ENCODE measurements at regions not wholly inside any gene's neighbourhood (a gene's known extent, or its start where the extent isn't known, plus 50 kb on each side); places are given as distances from the start of the nearest gene placed in this dataset.

DNA sequence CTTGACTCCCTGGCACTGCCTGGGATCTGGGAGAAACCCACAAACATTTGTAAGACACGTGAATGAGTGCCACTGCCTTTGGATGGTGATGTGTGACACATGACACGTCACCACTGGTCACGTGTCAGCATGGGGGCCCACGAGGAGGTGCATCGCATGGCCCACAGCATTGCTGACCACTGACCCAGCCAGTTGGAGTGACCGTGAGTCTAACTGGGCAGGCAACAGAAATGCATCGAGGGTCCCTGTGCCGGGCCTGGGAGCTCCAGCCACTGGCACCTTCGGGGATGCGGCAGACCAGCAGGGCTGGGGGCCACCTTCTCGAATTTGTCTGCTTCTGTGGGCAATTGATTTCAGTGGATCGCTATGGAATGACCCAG, 121.9 kb upstream of the HDAC4 start:
- H3K4me1 Mint-ChIP-seq (ENCODE audit: unreplicated experiment) = no peaks in the 10 kb centered on the region
- H3K27ac Mint-ChIP-seq (ENCODE audit: unreplicated experiment) = no peak overlapping the region
- H3K36me3 Mint-ChIP-seq (ENCODE audit: low read depth, unreplicated experiment) = no peaks in the 10 kb centered on the region
- no peak overlapping the region for H3K4me3 Mint-ChIP-seq (ENCODE audit: unreplicated experiment)
- DNase-seq (ENCODE audit: low spot score) = no peak
- no peak for TF ChIP-seq CTCF (IDR thresholded peaks at IDR 0.05; ENCODE audit: unreplicated experiment)
- H3K9me3 Mint-ChIP-seq (ENCODE audit: unreplicated experiment) = peaks cover 4% of the 10 kb centered on the region
- H3K27me3 Mint-ChIP-seq (ENCODE audit: unreplicated experiment) = peaks cover 10% of the 10 kb centered on the region

DNA sequence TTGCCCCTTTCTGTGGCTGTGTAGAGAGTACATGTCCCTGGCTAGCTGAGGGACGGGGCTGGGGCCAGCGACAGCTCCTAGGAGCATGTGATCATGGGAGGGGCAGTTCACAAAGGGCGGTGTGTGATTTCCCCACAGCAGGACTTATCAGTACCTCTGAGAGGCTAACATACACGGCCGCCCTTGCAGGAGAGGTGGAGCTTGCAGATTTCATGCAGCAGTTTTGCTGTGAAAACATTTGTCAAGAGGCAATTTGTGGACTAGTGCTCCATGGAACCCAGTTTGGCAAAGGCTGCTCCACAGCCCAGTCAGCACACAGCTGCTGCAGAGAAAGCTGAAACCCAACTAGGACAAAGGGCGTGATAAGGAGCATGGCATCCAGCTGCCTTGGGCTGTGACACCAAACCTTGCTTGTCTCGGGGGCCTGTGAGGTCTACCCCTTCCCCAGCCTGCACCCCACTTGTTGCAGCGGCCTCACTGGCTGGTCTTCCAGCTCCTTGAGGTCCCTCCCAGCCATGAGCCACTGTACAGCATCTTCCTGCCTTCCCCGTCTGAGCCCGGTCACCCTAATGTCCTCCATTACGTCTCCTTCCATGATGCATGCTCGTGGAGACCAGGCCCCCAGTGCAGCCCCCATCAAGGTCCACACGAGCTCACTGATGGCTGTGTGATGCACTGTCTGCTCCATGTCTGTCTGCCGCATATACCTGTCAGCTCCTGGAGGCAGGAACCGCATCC, 121.4 kb upstream of the HDAC4 start:
- no peak overlapping the region for H3K4me3 Mint-ChIP-seq (ENCODE audit: unreplicated experiment)
- no peak for TF ChIP-seq CTCF (IDR thresholded peaks at IDR 0.05; ENCODE audit: unreplicated experiment)
- H3K36me3 Mint-ChIP-seq (ENCODE audit: low read depth, unreplicated experiment) = no peaks in the 10 kb centered on the region
- peaks cover 4% of the 10 kb centered on the region for H3K9me3 Mint-ChIP-seq (ENCODE audit: unreplicated experiment)
- no peak for DNase-seq (ENCODE audit: low spot score)
- H3K4me1 Mint-ChIP-seq (ENCODE audit: unreplicated experiment) = no peaks in the 10 kb centered on the region
- no peak overlapping the region for H3K27ac Mint-ChIP-seq (ENCODE audit: unreplicated experiment)
- peaks cover 10% of the 10 kb centered on the region for H3K27me3 Mint-ChIP-seq (ENCODE audit: unreplicated experiment)

- no peaks in the 10 kb centered on the region for H3K4me1 Mint-ChIP-seq (ENCODE audit: unreplicated experiment)
- no peaks in the 10 kb centered on the region for H3K36me3 Mint-ChIP-seq (ENCODE audit: low read depth, unreplicated experiment)
- H3K4me3 Mint-ChIP-seq (ENCODE audit: unreplicated experiment) = no peak overlapping the region
- H3K27me3 Mint-ChIP-seq (ENCODE audit: unreplicated experiment) = peaks cover 10% of the 10 kb centered on the region
- peaks cover 4% of the 10 kb centered on the region for H3K9me3 Mint-ChIP-seq (ENCODE audit: unreplicated experiment)
- H3K27ac Mint-ChIP-seq (ENCODE audit: unreplicated experiment) = no peak overlapping the region
- no peak for DNase-seq (ENCODE audit: low spot score)
- no peak for TF ChIP-seq CTCF (IDR thresholded peaks at IDR 0.05; ENCODE audit: unreplicated experiment)
Measured at GRCh38 chr2:239521518-239521815, 120.6 kb upstream of the HDAC4 start.

GRCh38 chr2:239520811-239521517, 120.1 kb upstream of the HDAC4 start:
- Mint-ChIP-seq H3K4me3 (ENCODE audit: unreplicated experiment) (no peak overlapping the region), H3K4me1 (ENCODE audit: unreplicated experiment) (no peaks in the 10 kb centered on the region), H3K27ac (ENCODE audit: unreplicated experiment) (no peak overlapping the region), H3K36me3 (ENCODE audit: low read depth, unreplicated experiment) (no peaks in the 10 kb centered on the region), H3K9me3 (ENCODE audit: unreplicated experiment) (no peaks in the 10 kb centered on the region), H3K27me3 (ENCODE audit: unreplicated experiment) (peaks cover 10% of the 10 kb centered on the region)
- DNase-seq (ENCODE audit: low spot score) = no peak
- TF ChIP-seq CTCF (IDR thresholded peaks at IDR 0.05; ENCODE audit: unreplicated experiment) = no peak

DNA sequence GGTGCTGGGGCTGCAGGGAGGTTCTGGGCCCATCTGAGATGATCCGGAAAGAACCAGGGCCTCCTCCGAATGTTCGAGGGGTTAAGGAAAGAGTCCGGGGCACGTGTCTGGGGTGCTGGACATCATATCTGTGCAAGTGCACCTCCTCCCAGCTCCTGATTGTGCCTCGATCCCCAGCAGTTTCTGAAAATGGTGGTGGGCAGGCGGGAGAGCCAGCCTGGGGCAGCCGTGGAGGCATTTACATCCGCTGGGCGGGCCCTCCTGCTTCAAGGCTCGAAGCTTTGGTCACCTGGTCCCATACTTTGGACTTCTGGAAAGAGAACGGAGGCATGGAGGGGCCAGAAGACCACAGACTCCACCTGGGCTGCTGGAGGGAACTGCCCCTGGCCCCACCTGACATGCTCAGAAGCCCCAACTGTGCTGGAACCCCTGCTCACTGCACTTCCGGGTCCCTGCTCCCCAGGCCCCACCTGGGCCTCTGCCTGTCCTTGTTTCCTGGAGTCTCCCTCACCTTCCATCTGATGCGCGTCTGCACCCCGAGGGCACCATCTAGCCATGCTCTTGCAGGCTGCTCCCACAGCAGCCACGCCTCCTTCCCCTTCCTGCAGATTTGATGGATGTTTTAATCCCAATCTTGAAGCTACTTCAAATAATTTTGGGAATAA, 119.2 kb upstream of the HDAC4 start:
- Mint-ChIP-seq H3K9me3 (ENCODE audit: unreplicated experiment) (no peaks in the 10 kb centered on the region), H3K4me1 (ENCODE audit: unreplicated experiment) (no peaks in the 10 kb centered on the region), H3K27me3 (ENCODE audit: unreplicated experiment) (peaks cover 7% of the 10 kb centered on the region), H3K36me3 (ENCODE audit: low read depth, unreplicated experiment) (no peaks in the 10 kb centered on the region), H3K27ac (ENCODE audit: unreplicated experiment) (no peak overlapping the region), H3K4me3 (ENCODE audit: unreplicated experiment) (no peak overlapping the region)
- no peak for TF ChIP-seq CTCF (IDR thresholded peaks at IDR 0.05; ENCODE audit: unreplicated experiment)
- no peak for DNase-seq (ENCODE audit: low spot score)

Data from endothelial cell (in vitro differentiated cells).